ENCODE measurements at regions not wholly inside any gene's neighbourhood (a gene's known extent, or its start where the extent isn't known, plus 50 kb on each side); places are given as distances from the start of the nearest gene placed in this dataset.
A peak's percentile ranks its signal among the peaks of the same experiment; 100 is the strongest.

- Histone ChIP-seq H3K27me3 (ENCODE audit: control insufficient read depth, insufficient read depth, low read length) (no peaks in the 10 kb centered on the region), H3K4me3 (ENCODE audit: low read depth, low read length) (no peak overlapping the region), H3K36me3 (ENCODE audit: control insufficient read depth, insufficient read depth, low read length) (no peaks in the 10 kb centered on the region)
- no peak for TF ChIP-seq CTCF (IDR thresholded peaks at IDR 0.05; ENCODE audit: insufficient read depth, low read length, poor library complexity, severe bottlenecking)
- no peak for DNase-seq (ENCODE audit: low read depth)
These were observed 115.7 kb upstream of the VEPH1 start for GRCh38 chr3:157618886-157619285.

GRCh38 chr3:157618075-157618760 is 115.0 kb upstream of the VEPH1 start:
- Histone ChIP-seq H3K4me3 (ENCODE audit: low read depth, low read length) (no peak overlapping the region), H3K27me3 (ENCODE audit: control insufficient read depth, insufficient read depth, low read length) (no peaks in the 10 kb centered on the region), H3K36me3 (ENCODE audit: control insufficient read depth, insufficient read depth, low read length) (no peaks in the 10 kb centered on the region)
- peak; percentile 46 for TF ChIP-seq CTCF (IDR thresholded peaks at IDR 0.05; ENCODE audit: insufficient read depth, low read length, poor library complexity, severe bottlenecking)
- peak; percentile 21 for DNase-seq (ENCODE audit: low read depth)

DNA sequence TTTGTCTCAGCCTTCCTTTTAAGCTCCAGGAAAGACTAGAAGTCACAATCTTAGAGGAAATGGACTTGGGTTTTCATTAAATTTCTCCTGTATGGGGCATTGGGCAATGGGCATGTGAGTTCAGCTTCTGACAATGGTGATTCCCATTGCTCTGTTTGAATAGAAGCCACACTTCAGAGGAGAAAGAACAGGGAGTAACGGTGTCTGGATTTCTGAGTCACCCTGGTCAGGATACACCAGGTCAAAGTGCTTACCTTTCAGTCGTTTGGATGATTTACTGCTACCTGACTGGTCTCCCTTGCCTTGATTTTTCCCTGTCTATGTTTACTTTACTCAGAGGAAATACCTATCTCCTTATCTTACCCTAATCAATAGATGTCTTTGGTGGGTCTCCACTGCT is 111.7 kb upstream of the VEPH1 start:
- Histone ChIP-seq H3K36me3 (ENCODE audit: control insufficient read depth, insufficient read depth, low read length) (no peaks in the 10 kb centered on the region), H3K4me3 (ENCODE audit: low read depth, low read length) (no peak overlapping the region), H3K27me3 (ENCODE audit: control insufficient read depth, insufficient read depth, low read length) (no peaks in the 10 kb centered on the region)
- DNase-seq (ENCODE audit: low read depth), result no peak
- TF ChIP-seq CTCF (IDR thresholded peaks at IDR 0.05; ENCODE audit: insufficient read depth, low read length, poor library complexity, severe bottlenecking), result no peak

GRCh38 chr3:157611536-157612076 is 108.4 kb upstream of the VEPH1 start:
- DNase-seq (ENCODE audit: low read depth), result no peak
- no peak overlapping the region for H3K4me3 ChIP-seq (ENCODE audit: low read depth, low read length)
- H3K27me3 ChIP-seq (ENCODE audit: control insufficient read depth, insufficient read depth, low read length), result no peaks in the 10 kb centered on the region
- H3K36me3 ChIP-seq (ENCODE audit: control insufficient read depth, insufficient read depth, low read length), result no peaks in the 10 kb centered on the region
- TF ChIP-seq CTCF (IDR thresholded peaks at IDR 0.05; ENCODE audit: insufficient read depth, low read length, poor library complexity, severe bottlenecking), result no peak

GRCh38 chr3:157610876-157611535 is 107.8 kb upstream of the VEPH1 start:
- H3K36me3 ChIP-seq (ENCODE audit: control insufficient read depth, insufficient read depth, low read length), result no peaks in the 10 kb centered on the region
- TF ChIP-seq CTCF (IDR thresholded peaks at IDR 0.05; ENCODE audit: insufficient read depth, low read length, poor library complexity, severe bottlenecking), result no peak
- H3K27me3 ChIP-seq (ENCODE audit: control insufficient read depth, insufficient read depth, low read length), result no peaks in the 10 kb centered on the region
- no peak for DNase-seq (ENCODE audit: low read depth)
- no peak overlapping the region for H3K4me3 ChIP-seq (ENCODE audit: low read depth, low read length)
